NCI-H2196 (cell line): ENCODE measurements at regions not wholly inside any gene's neighbourhood (a gene's known extent, or its start where the extent isn't known, plus 50 kb on each side); places are given as distances from the start of the nearest gene placed in this dataset.

Experiments used
- DNase-seq: peaks from one replicate; lab custom pipeline; 2025; ENCODE audit not compliant: unreplicated experiment; lab: John Stamatoyannopoulos, UW

DNA sequence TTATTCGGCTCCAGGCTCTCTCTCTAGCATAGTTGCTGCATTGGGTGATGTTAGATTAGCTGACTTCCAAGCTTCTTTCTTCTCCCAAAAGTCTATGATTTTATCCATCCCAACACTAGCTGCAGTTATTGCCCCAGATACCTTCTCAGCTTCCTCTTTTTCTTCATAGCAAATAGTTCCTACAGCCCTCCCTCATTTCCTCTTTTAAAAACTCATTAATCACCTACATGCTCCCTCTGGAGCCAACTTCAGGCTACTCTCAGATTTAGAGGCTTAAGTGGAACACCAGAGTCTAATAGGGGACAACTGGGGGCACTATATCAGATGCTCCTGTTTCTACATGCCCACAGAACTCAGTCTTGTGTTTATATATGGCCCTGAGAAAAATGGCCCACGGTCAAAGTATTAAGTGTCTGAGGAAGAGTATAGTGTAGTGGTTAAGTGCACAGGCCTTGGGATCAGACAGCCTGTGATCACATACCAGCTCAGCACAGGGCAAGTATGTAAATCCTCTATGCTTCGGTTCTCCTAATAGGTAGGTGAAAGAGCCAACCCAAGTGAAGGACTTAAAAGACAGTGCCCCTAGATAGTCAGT lies 241.9 kb upstream of the SLC14A2 start:
- DNase-seq: no peak

DNA sequence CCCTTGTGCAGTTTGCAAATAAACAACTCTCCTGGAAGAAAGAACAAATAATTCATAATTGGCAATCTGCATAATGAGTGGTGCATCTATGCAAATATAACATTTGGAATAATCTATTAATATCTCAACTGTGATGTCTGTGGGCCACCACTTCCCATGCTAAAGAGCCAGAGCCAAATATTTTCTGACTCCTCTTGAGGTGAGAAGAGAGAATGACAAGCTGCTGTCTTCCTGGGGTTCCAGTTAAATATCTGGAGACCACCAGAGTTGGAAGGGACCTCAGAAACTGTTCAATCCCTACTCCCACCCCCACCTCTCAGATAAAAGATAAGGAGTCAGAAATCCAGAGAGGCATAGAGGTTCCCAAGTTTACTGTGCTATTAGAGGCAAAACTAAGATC lies 241.0 kb upstream of the SLC14A2 start:
- DNase-seq: no peak

DNA sequence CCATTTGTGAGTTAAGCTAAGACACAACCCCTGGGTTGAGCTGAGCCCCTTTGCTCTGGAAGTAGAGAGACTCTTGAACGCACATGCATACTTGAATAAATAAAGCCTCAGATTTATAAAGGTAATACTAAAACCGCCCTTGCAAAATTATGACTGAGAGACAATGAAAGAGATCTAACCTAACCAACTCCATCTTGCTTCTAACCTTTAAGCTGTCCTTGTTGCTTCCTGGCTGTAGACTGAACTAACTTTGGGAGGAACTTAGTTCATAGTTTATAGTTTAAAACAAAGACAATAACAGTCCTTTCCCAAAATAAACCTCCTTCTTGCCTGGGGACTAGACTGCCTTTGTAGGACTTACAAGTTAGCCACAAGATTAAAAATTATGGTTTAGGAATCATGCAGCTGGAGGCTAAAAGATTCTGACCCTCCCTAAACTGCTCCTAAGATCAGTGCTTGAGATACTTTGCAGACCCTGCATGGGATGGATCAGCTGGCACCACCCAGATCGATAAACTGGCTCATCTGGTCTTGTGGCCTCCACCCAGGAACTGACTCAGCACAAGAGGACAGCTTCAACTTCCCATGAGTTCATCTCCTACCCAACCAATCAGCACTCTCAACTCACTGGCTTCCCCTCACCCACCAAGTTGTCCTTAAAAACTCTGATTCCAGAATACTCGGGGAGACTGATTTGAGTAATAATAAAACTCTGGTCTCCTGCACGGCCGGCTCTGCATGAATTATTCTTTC lies 240.2 kb upstream of the SLC14A2 start:
- DNase-seq: no peak

DNA sequence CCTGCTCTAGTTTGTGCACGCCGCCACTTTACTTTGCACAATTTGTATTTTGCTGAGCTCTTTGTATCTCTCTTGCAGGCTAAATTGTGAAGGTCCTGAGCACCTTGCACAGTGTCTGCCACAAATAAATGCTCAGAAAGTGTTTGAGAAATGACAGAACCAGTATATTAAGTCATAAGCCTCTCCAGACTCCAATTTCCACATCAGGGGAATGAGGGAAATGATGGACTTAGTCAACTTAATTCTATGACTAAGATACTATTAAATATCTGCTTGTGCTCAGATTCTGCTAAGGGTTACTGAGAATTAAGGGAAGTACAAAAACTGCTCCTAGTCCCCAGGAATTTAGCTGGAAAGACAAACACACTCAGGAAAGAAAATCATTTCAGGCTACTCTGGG lies 239.1 kb upstream of the SLC14A2 start:
- DNase-seq: no peak

DNA sequence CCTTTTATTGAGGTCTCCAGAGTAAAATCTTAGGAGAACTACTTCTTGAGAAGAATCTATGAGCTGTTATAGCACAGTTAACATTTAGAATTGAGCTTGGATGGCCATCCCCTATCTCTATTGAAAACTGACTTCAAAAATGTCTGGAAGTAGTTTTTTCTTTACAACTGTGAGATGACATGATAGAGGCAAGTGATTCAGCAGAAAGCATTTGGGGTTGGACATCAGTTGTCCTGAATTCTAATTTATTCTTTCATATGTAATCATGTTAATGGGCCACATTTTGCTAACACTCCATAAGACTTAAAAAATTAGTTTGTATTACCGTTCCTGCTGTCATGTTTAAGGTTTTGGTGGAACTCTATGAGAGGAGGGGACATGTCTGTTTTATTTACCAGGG lies 237.0 kb upstream of the SLC14A2 start:
- no peak for DNase-seq

DNA sequence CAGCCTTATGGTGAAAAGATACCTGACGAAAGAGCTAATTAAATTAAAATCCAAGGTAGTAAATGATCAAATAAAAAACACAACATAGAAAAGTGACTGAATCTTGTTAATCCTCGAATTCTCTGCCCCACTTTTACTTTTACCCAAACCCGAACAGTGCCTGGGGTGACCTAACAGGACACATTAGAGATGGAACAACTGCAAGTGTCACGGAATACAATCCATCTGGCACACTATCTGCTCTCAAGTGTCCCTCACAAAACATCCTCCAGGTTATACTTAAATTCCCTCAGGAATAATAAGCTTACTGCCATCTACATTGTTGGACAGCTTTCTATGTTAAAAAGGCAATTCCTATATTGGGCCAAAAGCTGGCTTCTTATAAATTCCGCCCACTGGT lies 236.3 kb upstream of the SLC14A2 start:
- DNase-seq: no peak

DNA sequence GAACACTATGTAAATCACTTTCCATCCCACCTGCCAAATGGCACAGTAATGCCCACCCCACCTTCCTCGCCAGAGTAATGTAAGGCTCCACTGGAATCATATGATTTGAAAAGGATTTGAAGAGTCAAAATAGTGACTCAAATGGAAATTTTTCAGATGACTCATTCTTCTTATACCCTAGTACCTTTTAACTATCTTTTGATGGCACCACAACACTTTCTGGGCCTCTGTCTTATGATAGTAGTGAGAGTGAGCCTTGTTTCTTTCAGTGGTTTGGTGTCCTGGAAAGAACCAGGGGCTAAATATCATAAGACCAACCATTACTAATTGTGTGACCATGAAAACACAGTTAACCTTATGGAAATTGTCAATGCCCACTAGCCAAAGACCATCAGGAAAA lies 235.4 kb upstream of the SLC14A2 start:
- no peak for DNase-seq

DNA sequence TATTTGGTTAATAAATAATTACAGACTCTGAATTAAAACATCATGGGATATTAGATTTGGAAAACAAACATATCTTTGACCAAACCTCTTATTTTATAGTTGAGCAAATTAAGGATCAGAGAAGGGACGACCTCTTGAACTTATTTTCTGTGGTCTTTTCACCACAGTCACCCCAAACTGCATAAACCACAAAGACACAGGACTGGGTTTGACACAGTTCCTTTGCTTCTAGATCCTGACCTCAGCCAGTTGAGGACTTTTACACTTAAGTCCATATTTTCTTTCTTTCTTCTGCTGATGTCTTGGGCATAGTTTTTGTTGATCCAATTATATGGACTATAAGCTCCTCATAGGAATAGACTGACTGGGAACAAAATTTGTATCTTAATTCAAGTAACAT lies 234.0 kb upstream of the SLC14A2 start:
- DNase-seq: no peak

DNA sequence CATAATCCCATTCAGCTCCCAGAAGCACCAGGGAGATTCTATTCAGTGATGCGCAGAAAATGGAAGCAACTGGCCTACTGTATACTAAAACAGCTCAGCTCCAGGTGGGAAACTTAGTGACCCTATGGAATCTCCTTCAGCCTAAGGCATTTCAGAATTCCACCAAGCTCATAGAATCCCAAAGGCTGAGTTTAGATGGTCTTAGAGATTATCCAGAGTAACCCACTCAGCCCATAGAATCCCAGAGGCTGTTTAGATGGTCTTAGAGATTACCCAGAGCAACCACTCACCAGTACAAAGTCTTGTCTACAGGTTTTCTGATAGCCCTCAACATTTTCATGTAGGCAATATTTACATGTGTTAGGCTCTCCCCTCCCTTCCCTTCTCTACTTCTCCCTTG lies 232.0 kb upstream of the SLC14A2 start:
- no peak for DNase-seq

DNA sequence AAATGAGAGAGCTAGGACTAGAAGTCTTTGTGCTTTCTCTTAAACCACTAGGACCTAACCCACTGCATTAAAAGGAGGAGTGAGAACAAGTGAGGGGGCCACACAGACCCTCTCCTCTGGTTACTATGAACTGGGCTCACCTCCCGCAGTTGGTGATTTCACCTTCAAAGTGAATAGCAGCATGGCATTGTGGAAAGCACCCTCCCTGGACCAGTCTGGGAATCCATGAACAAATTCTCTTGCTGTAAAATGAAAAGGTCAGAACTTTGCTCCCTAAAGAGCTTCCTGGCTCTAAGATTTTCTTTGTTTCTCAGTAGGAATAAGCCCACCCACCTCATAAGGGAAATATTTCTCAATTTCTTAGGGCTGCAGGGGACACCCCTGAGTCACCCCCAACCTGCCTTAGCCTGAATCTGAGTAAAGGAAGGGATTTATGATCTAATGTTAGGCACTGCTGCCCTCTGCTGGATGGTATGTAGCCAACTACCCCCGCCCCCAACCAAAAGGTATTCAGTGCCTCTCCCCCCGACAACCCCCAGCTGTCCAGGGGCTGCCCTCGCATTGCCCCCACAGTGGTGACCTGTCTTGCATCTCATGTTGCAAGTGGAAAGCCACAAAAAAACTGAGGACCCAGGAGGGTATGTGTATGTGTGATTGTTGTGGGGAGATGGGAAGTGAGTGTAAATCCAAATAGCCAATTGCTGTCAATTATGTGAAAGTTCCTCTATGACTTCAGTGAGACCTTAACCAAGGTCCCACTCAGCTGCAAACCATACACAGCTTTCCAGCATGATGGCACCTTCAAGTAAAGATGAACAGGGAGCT lies 230.9 kb upstream of the SLC14A2 start:
- peak; percentile 37 for DNase-seq

DNA sequence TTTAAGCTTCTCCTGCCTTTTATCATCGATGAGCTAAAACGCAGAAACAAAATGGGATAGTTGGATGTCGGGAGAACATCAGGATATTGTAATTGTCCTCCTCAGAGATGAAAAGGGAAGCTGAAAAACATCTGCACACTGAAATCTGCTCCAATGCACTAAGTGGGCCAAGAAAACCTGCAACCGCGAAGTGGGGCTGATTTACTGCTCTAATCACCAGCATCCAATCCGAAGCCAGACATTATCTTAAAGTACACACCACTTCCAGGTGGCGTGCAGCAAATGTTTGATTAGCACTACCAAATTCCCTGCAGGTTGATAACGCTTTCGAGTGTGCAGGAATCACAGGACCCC lies 230.3 kb upstream of the SLC14A2 start:
- no peak for DNase-seq

DNA sequence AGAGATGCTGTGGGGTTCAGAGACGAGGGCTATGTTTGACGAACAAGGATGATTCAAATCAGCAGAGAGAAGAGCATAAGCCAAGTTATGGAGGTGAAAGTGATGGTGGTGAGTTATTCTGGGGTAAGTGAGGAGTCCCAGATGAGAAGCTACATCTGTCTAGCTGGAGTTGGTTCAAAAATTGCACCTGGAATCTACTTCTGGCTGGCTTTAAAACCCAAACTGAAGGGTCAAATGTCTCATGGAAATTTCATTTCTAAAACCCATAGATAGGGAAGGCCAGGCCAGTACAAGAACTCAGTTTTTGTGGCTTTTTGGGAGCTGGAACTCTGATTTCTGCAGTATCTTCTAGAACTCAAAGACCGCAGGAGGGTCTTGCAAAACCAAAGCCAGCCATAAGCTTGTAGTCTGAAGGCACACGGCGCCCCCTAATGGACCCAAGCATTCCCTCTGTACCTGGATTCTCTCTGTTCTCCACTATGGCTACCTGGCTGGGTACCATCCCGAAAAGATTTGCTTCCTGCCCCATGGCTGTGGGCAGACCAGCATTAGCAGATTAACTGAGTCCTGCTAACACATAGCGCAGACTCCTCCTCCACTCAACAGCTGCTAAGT lies 229.1 kb upstream of the SLC14A2 start:
- DNase-seq: peak; percentile 26

DNA sequence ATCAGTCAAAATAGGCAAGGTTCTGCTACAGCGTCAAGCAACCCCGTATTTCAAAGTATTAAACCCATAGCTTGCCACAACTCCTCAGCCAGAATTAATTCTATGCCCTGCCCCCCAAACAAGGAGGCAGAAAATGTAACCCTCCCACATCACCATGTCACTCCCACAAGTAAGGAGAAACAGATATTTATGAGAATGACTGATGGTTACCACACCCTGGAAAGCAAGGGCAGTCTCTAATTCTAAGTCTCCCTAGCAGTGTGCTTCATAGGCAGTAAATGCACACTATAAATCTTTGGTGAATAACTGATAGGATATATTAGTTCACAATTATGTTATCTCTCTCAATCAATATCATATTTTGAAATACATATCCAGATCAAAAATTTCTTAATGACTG lies 228.0 kb upstream of the SLC14A2 start:
- no peak for DNase-seq

DNA sequence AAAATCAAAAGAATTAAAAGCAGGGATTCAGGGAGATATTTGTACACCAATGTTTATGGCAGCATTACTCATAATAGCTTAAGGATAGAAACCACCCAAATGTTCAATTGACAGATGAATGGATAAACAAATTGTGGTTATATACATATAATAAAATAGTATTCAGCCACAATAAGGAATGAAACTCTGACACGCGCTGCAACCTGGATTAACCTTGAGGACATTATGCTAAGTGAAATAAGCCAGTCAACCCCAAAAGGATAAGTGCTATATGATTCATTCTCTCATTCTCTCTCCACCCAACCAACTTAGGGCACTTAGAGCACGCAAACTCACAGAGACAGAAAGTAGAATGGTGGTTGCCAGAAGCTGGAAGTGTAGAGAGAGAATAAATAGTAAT lies 216.8 kb upstream of the SLC14A2 start:
- DNase-seq: no peak

DNA sequence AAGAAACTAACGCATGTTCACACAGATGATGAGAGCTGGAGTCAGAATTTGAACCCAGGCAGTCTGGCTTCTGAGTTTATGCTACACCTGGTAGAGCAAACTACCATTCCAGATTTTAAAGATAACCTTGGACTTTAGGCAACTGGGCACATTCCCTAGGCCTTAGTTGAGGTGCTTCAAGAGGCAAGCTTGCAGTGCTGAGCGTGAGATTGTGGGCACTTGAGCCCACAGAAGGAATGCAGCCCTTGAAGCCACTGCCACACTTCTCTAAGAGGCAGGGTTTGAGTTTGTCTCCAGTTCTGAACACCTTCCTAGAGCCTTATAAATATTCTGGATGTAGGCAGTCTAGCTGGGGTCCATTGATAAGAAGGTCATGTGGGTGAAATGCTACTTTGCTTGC lies 216.1 kb upstream of the SLC14A2 start:
- no peak for DNase-seq

DNA sequence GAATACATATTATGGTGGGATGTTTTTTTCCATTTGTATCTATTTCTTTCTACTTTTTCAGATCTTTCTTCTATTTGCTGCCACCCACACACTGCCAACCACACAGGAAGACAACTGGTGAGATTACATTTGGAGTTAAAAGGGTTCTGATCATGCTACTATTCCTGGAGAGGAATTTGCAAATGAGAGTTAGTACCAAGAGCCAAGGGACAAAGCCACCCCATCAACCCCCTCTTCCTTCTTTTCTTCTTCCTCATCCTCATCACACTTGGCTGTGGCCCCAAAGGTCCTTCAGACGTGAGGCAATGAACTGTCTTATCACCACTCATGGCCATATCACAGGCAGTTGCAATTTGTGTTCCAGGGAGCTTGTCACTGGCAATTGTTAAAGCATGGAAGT lies 215.6 kb upstream of the SLC14A2 start:
- no peak for DNase-seq

DNA sequence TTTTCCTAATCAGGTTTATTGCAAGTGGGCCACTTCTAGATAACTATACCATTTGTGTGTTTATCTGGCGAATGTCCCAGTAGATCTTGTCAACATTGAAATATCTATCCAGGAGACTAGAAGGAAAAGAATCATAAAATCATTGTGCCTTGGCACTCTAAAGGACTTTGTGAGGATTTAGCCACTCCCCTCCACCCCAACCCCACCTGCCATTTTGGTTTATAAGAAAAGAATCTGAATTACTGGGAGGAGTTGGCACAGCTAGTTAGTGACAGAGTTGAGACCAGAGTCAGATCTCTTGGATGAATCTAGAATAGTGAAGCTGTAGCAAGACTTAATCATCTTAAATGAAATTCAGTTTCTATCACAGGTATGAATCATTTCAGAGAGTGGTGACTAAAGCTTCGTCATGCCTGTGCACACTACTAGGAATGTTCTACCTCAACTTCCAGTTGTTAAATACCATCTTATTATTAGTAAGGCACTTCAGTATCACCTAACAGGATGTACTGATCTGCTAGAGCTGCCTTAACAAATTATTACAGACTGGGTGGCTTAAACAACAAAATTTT lies 212.7 kb upstream of the SLC14A2 start:
- no peak for DNase-seq

DNA sequence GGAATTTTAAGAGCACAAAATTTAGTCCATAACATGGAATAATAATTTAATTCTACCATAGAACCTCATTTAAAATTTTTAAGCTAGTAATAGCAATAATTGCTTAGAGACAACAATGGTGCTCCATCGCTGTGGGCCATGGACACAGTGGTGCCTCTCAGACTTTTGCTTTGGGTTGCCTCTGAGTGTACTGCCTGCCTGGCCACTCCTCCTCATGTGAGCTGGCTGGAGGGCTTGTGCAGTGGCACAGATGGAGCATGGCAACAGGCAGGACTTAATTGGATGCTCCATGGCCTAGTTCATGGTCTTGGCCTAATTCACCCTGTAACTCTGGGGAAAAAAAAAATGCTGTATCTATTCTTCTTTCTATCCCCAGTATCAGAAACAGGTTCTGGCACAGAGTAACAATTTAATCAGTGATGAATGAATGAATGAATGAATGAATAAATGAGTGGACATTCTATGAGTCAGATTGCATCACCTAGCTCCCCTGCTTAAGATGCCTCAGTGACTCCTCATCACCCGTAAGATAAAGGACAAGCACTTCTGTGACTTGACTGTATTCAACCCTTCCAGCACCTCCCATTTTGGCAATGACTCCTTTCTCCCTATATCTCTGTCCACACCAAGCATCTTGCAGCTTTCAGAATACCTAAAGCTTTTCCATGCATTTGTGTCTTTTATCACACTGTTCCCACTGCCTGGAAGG lies 211.8 kb upstream of the SLC14A2 start:
- DNase-seq: no peak

DNA sequence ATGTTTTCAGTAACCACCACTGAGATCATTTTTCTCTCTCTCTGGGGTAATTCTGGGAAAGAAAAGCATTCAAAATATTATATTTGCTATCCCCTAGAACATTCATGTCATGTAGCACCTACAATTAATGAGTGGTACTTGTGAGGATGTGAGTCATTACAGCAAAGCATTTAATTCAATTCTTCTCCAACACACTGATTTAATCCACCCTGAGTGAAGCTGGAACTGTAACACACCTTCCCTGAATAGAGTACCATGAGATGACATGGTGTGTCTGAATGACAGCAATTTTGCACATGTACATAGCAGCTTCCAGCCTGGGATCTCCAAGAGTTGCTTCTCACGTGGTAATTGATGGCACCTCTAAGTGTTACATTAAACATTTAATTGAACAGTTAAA lies 207.1 kb upstream of the SLC14A2 start:
- DNase-seq: no peak

DNA sequence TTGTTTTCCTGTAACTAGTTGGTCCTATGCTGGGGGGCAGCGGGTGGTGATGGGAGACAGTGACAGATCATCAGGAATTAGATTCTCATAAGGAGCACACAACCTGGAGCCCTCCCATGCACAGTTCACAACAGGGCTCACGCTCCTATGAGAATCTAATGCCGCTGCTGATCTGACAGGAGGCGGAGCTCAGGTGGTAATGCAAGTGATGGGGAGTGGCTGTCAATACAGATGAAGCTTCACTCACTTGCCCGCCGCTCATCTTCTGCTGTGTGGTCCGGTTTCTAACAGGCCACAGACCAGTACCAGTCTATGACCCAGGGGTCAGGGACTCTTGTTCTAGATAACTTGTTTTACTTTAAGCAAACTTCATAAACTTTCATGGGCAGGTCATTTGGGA lies 205.3 kb upstream of the SLC14A2 start:
- no peak for DNase-seq

DNA sequence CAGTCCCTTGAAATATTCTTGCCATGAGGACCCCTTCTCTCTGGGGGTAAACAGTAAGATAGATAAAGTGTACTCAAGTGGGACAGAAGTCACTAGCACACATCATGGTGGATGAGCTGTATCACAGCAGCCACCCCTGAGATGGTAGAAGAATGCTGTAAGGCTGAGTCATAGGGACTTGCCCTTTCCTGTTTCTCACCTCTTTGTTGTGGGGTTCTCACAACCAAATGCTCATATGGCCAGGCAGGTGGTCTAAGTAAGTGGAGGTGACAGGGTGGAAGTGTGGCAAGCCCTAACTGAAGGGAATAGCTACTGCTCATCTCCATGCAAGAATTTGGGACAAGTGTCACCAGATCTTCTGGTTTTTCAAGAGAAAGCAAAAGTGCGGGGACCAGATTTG lies 202.7 kb upstream of the SLC14A2 start:
- no peak for DNase-seq
